Activated naive CD8-positive, alpha-beta T cell treated with anti-CD3 and anti-CD28 coated beads, Interleukin-2, amount 50 U/mL, for 24 hours (primary cell): ENCODE measurements at regions not wholly inside any gene's neighbourhood (a gene's known extent, or its start where the extent isn't known, plus 50 kb on each side); places are given as distances from the start of the nearest gene placed in this dataset.
"Not testable (repeated sequence)": the region's sequence is repeated elsewhere in the genome, so short reads cannot be mapped to it uniquely, and the experiment has no call there.

ENCODE experiments used
- ATAC-seq: fragments of 150-1000 bp; cut with Tn5 transposase; one replicate; pipeline ENCODE4 v1.10.0; 2021
- DNase-seq: peaks from one replicate; pipeline ENCODE4 v3.0.0; 2021
- H3K27ac Mint-ChIP-seq: one replicate; pipeline ENCODE4 v1.8.0; 2021; ENCODE audit warnings: mild to moderate bottlenecking, mixed read lengths
- H3K27me3 Mint-ChIP-seq: one replicate; pipeline ENCODE4 v1.8.0; 2021; ENCODE audit warnings: mixed read lengths
- H3K36me3 Mint-ChIP-seq: one replicate; pipeline ENCODE4 v1.8.0; 2021; ENCODE audit warnings: low read depth, mixed read lengths
- H3K4me1 Mint-ChIP-seq: one replicate; pipeline ENCODE4 v1.8.0; 2021; ENCODE audit warnings: mixed read lengths
- H3K4me3 Mint-ChIP-seq: one replicate; pipeline ENCODE4 v1.8.0; 2021; ENCODE audit warnings: mild to moderate bottlenecking, moderate library complexity, mixed read lengths
- H3K9me3 Mint-ChIP-seq: one replicate; pipeline ENCODE4 v1.8.0; 2021; ENCODE audit warnings: mixed read lengths

GRCh38 chrX:125154288-125155257 lies 165.1 kb upstream of the TEX13C start:
- H3K27me3 Mint-ChIP-seq, H3K4me3 Mint-ChIP-seq, ATAC-seq, H3K36me3 Mint-ChIP-seq, DNase-seq, H3K27ac Mint-ChIP-seq, H3K9me3 Mint-ChIP-seq, H3K4me1 Mint-ChIP-seq: not testable (repeated sequence)

- not testable (repeated sequence) for H3K4me1 Mint-ChIP-seq, H3K4me3 Mint-ChIP-seq, H3K27me3 Mint-ChIP-seq, H3K27ac Mint-ChIP-seq, H3K9me3 Mint-ChIP-seq, ATAC-seq, DNase-seq, H3K36me3 Mint-ChIP-seq
Measured at GRCh38 chrX:125155296-125156033, 164.2 kb upstream of the TEX13C start.

GRCh38 chrX:125170459-125170858 lies 149.2 kb upstream of the TEX13C start:
- Mint-ChIP-seq H3K4me3 (no peak overlapping the region), H3K36me3 (no peaks in the 10 kb centered on the region), H3K27me3 (no peaks in the 10 kb centered on the region), H3K27ac (no peak overlapping the region), H3K4me1 (no peaks in the 10 kb centered on the region), H3K9me3 (no peaks in the 10 kb centered on the region)
- DNase-seq (no peak), ATAC-seq (no peak)

GRCh38 chrX:125172531-125172930 lies 147.1 kb upstream of the TEX13C start:
- no peak overlapping the region for H3K27ac Mint-ChIP-seq
- DNase-seq (no peak), ATAC-seq (no peak)
- H3K4me3 Mint-ChIP-seq = no peak overlapping the region
- no peaks in the 10 kb centered on the region for H3K36me3 Mint-ChIP-seq
- no peaks in the 10 kb centered on the region for H3K4me1 Mint-ChIP-seq
- no peaks in the 10 kb centered on the region for H3K9me3 Mint-ChIP-seq
- no peaks in the 10 kb centered on the region for H3K27me3 Mint-ChIP-seq

- no peaks in the 10 kb centered on the region for H3K36me3 Mint-ChIP-seq
- no peaks in the 10 kb centered on the region for H3K27me3 Mint-ChIP-seq
- DNase-seq = no peak
- no peaks in the 10 kb centered on the region for H3K9me3 Mint-ChIP-seq
- H3K27ac Mint-ChIP-seq = no peak overlapping the region
- H3K4me1 Mint-ChIP-seq = no peaks in the 10 kb centered on the region
- H3K4me3 Mint-ChIP-seq = no peak overlapping the region
- no peak for ATAC-seq
Measured at GRCh38 chrX:125175991-125176584, 143.6 kb upstream of the TEX13C start.

GRCh38 chrX:125193921-125194320 lies 125.8 kb upstream of the TEX13C start:
- ATAC-seq = no peak
- Mint-ChIP-seq H3K27me3 (peaks cover 12% of the 10 kb centered on the region), H3K4me1 (no peaks in the 10 kb centered on the region), H3K27ac (no peak overlapping the region), H3K9me3 (no peaks in the 10 kb centered on the region), H3K4me3 (no peak overlapping the region), H3K36me3 (no peaks in the 10 kb centered on the region)
- DNase-seq = no peak

GRCh38 chrX:125198546-125198945 lies 121.1 kb upstream of the TEX13C start:
- ATAC-seq (no peak), DNase-seq (no peak)
- Mint-ChIP-seq H3K27me3 (peaks cover 21% of the 10 kb centered on the region), H3K27ac (no peak overlapping the region), H3K36me3 (no peaks in the 10 kb centered on the region), H3K4me1 (peaks cover 8% of the 10 kb centered on the region), H3K4me3 (no peak overlapping the region), H3K9me3 (no peaks in the 10 kb centered on the region)

GRCh38 chrX:125202591-125203248 lies 117.0 kb upstream of the TEX13C start:
- H3K4me3 Mint-ChIP-seq = peak overlapping the region; percentile 36
- peaks cover 20% of the 10 kb centered on the region for H3K4me1 Mint-ChIP-seq
- DNase-seq (no peak), ATAC-seq (no peak)
- no peaks in the 10 kb centered on the region for H3K36me3 Mint-ChIP-seq
- no peak overlapping the region for H3K27ac Mint-ChIP-seq
- no peaks in the 10 kb centered on the region for H3K9me3 Mint-ChIP-seq
- H3K27me3 Mint-ChIP-seq = peaks cover 29% of the 10 kb centered on the region

GRCh38 chrX:125203365-125203736 lies 116.3 kb upstream of the TEX13C start:
- Mint-ChIP-seq H3K36me3 (no peaks in the 10 kb centered on the region), H3K27ac (no peak overlapping the region), H3K4me1 (peaks cover 20% of the 10 kb centered on the region), H3K4me3 (peak overlapping the region; percentile 63), H3K27me3 (peaks cover 28% of the 10 kb centered on the region), H3K9me3 (no peaks in the 10 kb centered on the region)
- DNase-seq = no peak
- ATAC-seq = no peak

- Mint-ChIP-seq H3K27ac (no peak overlapping the region), H3K4me1 (peaks cover 20% of the 10 kb centered on the region), H3K27me3 (peaks cover 29% of the 10 kb centered on the region), H3K9me3 (no peaks in the 10 kb centered on the region), H3K36me3 (no peaks in the 10 kb centered on the region), H3K4me3 (peak overlapping the region; percentile 59)
- no peak for ATAC-seq
- no peak for DNase-seq
Measured at GRCh38 chrX:125203737-125204578, 115.7 kb upstream of the TEX13C start.

GRCh38 chrX:125204681-125205132 lies 115.0 kb upstream of the TEX13C start:
- H3K27ac Mint-ChIP-seq = no peak overlapping the region

GRCh38 chrX:125205133-125205917 lies 114.3 kb upstream of the TEX13C start:
- Mint-ChIP-seq H3K4me3 (peak overlapping the region; percentile 66), H3K27me3 (peaks cover 29% of the 10 kb centered on the region), H3K36me3 (no peaks in the 10 kb centered on the region), H3K4me1 (peaks cover 20% of the 10 kb centered on the region), H3K27ac (no peak overlapping the region), H3K9me3 (no peaks in the 10 kb centered on the region)
- peak; percentile 8 for DNase-seq
- peak; percentile 65 for ATAC-seq

More at GRCh38 chrX:125204681-125205132, 115.0 kb upstream of the TEX13C start:
- no peaks in the 10 kb centered on the region for H3K36me3 Mint-ChIP-seq
- H3K27me3 Mint-ChIP-seq = peaks cover 29% of the 10 kb centered on the region
- DNase-seq (no peak), ATAC-seq (no peak)
- H3K4me1 Mint-ChIP-seq = peaks cover 20% of the 10 kb centered on the region
- peak overlapping the region; percentile 59 for H3K4me3 Mint-ChIP-seq
- H3K9me3 Mint-ChIP-seq = no peaks in the 10 kb centered on the region
